ENCODE measurements at regions not wholly inside any gene's neighbourhood (a gene's known extent, or its start where the extent isn't known, plus 50 kb on each side); places are given as distances from the start of the nearest gene placed in this dataset.

DNA sequence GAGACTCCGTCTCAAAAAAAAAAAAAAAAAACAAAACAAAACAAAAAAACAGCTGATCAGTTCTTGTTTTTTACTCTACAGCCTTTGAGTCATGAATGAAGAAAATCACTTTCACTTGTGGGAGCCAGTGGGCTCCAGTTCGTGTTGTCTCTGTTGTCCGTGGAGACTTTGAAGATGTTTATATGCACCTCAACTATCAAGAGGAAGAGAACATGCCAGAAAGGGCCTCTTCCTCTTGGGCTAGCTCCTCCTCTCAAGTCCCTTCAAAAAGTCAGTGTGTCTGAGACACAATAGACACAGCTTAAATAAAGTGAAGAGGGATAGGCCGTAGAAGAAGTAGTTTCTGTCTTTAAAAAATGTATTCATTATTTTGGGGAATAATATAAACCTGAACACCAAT is 182.7 kb downstream of the KDR start:
- H3K36me3 ChIP-seq = no peaks in the 10 kb centered on the region
- no peaks in the 10 kb centered on the region for H3K9me3 ChIP-seq
- no peak for DNase-seq (ENCODE audit: low spot score in 2 of 2)
- H3K27me3 ChIP-seq = no peaks in the 10 kb centered on the region
- no peak overlapping the region for H3K4me3 ChIP-seq
- TF ChIP-seq POLR2A (IDR thresholded peaks at IDR 0.05) (no peak), POLR2AphosphoS5 (IDR thresholded peaks at IDR 0.05) (no peak), EP300 (IDR thresholded peaks at IDR 0.05) (no peak)
- TF ChIP-seq, protein P1, sequence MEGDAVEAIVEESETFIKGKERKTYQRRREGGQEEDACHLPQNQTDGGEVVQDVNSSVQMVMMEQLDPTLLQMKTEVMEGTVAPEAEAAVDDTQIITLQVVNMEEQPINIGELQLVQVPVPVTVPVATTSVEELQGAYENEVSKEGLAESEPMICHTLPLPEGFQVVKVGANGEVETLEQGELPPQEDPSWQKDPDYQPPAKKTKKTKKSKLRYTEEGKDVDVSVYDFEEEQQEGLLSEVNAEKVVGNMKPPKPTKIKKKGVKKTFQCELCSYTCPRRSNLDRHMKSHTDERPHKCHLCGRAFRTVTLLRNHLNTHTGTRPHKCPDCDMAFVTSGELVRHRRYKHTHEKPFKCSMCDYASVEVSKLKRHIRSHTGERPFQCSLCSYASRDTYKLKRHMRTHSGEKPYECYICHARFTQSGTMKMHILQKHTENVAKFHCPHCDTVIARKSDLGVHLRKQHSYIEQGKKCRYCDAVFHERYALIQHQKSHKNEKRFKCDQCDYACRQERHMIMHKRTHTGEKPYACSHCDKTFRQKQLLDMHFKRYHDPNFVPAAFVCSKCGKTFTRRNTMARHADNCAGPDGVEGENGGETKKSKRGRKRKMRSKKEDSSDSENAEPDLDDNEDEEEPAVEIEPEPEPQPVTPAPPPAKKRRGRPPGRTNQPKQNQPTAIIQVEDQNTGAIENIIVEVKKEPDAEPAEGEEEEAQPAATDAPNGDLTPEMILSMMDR (IDR thresholded peaks at IDR 0.05) = no peak
- no peaks in the 10 kb centered on the region for H3K4me1 ChIP-seq
- H3K27ac ChIP-seq = no peak overlapping the region
- WGBS = 68% methylated on average over 4 of the region's 4 CpGs

DNA sequence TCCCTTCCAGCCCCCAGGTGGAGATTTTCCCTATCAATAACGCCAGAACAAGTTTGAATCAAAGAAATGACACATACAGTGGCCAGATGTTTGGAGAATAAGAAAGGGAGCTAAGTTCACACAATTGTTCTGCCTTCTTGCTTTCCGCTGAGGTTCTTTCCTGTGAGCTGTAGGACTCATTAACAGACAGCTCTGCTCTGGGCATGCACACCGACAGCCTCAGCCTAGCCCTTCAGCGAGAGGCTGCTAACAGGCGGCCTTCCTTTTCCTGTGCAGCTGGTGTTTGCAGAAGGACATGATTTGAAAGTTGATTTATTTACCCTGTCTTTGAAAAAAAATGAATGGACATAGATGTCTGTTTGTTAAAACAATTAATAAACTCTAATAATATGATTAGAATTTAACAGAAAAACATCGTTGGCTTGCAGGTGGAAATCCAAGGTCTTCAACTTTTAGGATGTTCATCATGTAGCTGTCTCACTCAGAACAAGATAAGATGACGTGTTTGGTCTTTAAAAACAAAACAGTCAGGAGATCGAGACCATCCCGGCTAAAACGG is 183.3 kb downstream of the KDR start:
- DNase-seq (ENCODE audit: low spot score in 2 of 2) = no peak
- TF ChIP-seq, protein P1 (IDR thresholded peaks at IDR 0.05) = no peak
- TF ChIP-seq EP300 (IDR thresholded peaks at IDR 0.05) (no peak), POLR2A (IDR thresholded peaks at IDR 0.05) (no peak), POLR2AphosphoS5 (IDR thresholded peaks at IDR 0.05) (no peak)
- Histone ChIP-seq H3K9me3 (no peaks in the 10 kb centered on the region), H3K27ac (no peak overlapping the region), H3K4me1 (no peaks in the 10 kb centered on the region), H3K36me3 (no peaks in the 10 kb centered on the region), H3K27me3 (no peaks in the 10 kb centered on the region), H3K4me3 (no peak overlapping the region)
- WGBS = 63% methylated on average over 10 of the region's 10 CpGs

DNA sequence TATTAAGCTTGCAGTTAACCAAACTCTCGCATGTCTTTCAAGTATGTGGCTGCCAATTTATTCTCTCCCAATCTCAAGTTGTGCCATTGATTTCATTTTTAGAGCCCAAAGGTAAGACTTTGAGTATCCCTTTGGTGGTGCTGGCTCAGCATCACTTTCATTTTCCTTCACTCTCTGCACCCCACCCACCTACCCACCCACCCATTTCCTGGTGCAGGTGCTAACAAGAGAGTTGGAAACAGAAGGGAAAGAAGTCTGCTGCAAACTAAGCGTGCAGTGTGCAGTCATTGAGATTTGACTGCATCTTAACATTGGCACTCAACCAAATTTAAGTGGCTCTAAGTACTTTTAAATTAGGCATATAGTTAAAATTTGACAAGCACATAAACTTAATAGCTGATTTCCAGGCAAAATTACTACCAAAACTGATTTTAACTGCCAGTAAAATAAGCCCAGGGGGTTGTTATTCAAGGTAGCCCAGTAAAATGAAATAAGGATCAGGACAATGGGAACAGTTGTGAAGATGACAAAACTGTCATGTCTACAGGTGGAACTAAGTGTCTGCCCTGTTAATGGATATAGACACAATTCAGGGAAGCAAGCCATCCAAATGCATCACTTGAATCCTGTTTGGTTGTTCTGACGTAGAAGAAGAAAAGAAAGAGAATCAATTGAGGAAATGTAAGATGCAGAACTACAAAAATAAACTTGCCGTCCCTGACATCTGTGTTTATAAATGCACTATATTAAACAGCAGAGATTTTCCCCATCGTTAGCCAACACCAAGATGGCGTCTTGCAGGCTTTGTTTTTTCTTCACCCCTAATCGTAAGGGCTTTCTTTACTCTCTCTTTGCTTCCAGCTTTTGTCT is 184.2 kb downstream of the KDR start:
- H3K27ac ChIP-seq = no peak overlapping the region
- H3K9me3 ChIP-seq = no peaks in the 10 kb centered on the region
- no peak for DNase-seq (ENCODE audit: low spot score in 2 of 2)
- no peaks in the 10 kb centered on the region for H3K27me3 ChIP-seq
- no peaks in the 10 kb centered on the region for H3K4me1 ChIP-seq
- WGBS = 48% methylated on average over 7 of the region's 7 CpGs
- TF ChIP-seq EP300 (IDR thresholded peaks at IDR 0.05) (no peak), POLR2A (IDR thresholded peaks at IDR 0.05) (no peak), POLR2AphosphoS5 (IDR thresholded peaks at IDR 0.05) (no peak)
- TF ChIP-seq, protein P1 (IDR thresholded peaks at IDR 0.05) = no peak
- no peak overlapping the region for H3K4me3 ChIP-seq
- no peaks in the 10 kb centered on the region for H3K36me3 ChIP-seq

DNA sequence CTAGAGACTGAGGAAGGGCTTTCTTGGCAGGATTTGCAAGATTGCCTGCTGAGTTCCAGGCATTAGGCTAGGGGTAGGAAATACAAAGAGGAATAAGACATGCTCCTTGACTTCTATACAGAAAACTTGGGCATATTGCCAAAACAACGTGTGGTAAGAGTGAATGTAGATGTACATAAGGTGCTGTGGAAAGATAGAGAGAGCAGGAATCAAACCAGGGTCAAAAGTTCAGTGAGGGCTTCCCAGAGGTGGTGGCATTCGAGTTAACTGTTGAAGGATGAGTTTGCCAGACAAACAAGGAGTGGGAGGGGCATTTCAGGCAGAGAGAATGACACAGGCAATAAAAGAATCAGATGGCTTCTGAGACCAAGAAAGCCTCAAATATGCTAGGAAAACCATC is 187.9 kb downstream of the KDR start:
- 22% methylated on average over 2 of the region's 2 CpGs for WGBS
- TF ChIP-seq, protein P1 (IDR thresholded peaks at IDR 0.05) = no peak
- TF ChIP-seq POLR2AphosphoS5 (IDR thresholded peaks at IDR 0.05) = no peak
- TF ChIP-seq POLR2A (IDR thresholded peaks at IDR 0.05) = no peak
- TF ChIP-seq EP300 (IDR thresholded peaks at IDR 0.05) = no peak
- no peak for DNase-seq (ENCODE audit: low spot score in 2 of 2)

DNA sequence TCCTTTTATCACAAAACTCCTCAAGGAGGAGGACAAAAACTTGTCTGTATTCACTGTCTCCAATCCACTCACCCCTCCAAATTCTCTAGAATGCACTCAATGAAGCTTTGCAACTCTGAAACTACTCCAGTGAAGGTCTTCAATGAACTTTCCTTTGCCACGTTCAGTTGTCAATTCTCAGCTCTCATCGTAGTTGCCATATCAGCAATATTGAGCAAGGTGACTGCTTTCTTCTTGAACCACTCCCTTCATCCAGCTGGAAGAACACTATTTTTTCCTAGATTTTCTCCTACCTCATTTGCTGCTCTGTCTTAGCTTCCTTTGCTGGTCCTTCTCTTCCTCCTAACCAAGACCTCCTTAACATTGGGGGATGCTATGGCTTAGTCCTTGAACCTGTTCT is 191.8 kb downstream of the KDR start:
- DNase-seq (ENCODE audit: low spot score in 2 of 2) = no peak
- no peaks in the 10 kb centered on the region for H3K9me3 ChIP-seq
- TF ChIP-seq POLR2AphosphoS5 (IDR thresholded peaks at IDR 0.05) = no peak
- no peak for TF ChIP-seq POLR2A (IDR thresholded peaks at IDR 0.05)
- TF ChIP-seq, protein P1 (IDR thresholded peaks at IDR 0.05) = no peak
- TF ChIP-seq EP300 (IDR thresholded peaks at IDR 0.05) = no peak
- no peaks in the 10 kb centered on the region for H3K36me3 ChIP-seq
- H3K27ac ChIP-seq = no peak overlapping the region
- WGBS = 98% methylated on average over 2 of the region's 2 CpGs
- peaks cover 4% of the 10 kb centered on the region for H3K4me1 ChIP-seq
- no peak overlapping the region for H3K4me3 ChIP-seq
- H3K27me3 ChIP-seq = peaks cover 2% of the 10 kb centered on the region

More for the DNA sequence above, 187.9 kb downstream of the KDR start:
- Histone ChIP-seq H3K36me3 (no peaks in the 10 kb centered on the region), H3K27me3 (peaks cover 2% of the 10 kb centered on the region), H3K4me3 (no peak overlapping the region), H3K4me1 (no peaks in the 10 kb centered on the region), H3K9me3 (no peaks in the 10 kb centered on the region), H3K27ac (no peak overlapping the region)

All from suprapubic skin (tissue), 4 donors.